HG03039 (cell line): ENCODE measurements at regions not wholly inside any gene's neighbourhood (a gene's known extent, or its start where the extent isn't known, plus 50 kb on each side); places are given as distances from the start of the nearest gene placed in this dataset.

Experiments
- ATAC-seq: cut with Tn5 transposase; IDR thresholded peaks from one replicate; pipeline ENCODE4 v1.9.1; 2021; ENCODE audit warnings: mild to moderate bottlenecking, moderate library complexity; ENCODE audit not compliant: unreplicated experiment

DNA sequence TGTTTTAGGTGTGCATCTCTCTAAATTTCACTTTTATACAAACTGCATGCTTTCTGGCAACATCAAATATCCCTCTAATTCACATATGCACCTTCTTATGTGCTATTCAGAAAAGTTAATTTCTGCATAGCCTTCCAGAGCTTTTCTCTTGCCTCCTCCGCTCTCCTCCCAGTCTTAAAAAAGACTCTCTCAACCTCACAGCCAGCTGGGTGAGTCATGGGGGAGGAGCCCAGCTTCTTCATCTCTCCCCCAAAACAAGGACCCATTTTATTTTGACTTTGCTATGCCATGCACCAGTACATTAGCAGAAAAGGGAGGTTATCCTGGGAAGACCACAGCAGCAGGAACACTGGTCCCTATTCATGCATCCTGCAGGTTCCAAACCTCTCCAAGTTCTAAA, 234.4 kb downstream of the KCNA4 start:
- no peak for ATAC-seq

DNA sequence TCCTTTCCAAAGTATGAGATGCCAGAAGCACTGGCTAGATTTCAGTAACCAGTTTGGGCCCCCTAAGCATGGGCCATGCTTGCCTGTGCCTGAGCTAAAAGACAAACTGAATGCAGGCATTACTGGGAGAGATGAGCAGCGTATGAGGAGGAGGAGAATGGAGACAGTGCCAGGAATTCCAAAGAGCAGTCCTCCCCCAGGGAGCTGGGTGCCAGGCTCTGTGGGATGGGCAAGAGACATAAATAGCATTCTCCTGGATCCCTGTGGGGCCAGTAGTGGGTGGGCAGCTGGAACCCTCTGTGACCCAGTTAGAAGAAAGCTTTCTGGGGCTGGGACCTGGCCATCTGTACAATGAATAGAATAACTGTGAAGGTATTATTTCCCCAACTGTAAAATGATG, 235.6 kb downstream of the KCNA4 start:
- ATAC-seq = no peak

DNA sequence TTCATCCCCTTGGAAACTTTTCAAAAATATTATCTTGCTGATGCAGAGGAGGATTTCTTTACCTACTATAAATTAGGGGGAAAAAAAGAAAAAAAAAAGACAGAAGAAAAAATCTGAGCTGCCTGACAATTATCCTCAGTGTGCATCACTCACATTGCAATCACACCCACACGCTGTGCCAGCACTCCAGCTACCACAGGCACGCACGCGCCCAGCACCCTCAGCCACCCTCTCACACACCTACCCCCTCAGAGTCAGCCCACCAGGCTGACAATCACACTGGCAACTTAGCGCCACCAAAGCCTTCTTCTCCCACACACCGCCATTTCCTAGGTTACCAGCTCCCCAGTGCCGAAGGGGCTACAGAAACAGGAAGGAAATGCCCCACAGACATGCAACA, 236.1 kb downstream of the KCNA4 start:
- no peak for ATAC-seq

DNA sequence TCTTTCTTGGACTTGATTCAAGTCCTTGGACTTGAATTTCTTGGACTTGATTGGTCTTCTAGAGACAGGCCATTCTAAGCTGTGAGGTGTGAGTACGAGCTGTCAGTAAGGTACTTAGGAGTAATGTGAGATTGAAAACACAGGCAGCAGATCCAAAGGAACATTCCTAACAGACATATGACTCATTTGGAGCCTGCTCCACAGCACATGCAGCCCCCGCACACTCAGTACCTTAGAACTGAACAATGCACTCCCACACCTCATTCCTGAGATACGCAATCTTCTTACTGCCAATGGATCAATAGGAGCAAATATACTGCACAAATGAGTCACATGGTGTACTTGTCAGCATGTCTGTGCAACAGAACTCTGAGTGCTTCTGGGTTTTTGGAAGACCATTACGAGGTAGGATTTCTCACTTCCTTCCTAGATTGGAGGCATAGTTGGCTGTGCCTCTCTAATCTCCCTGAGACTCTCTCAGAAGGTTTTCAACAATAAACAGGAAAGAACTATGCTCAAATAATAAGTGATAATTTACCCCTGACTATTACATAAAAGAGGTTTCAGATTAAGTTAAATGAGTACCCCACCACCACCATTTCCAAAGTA, 243.1 kb downstream of the KCNA4 start:
- no peak for ATAC-seq

DNA sequence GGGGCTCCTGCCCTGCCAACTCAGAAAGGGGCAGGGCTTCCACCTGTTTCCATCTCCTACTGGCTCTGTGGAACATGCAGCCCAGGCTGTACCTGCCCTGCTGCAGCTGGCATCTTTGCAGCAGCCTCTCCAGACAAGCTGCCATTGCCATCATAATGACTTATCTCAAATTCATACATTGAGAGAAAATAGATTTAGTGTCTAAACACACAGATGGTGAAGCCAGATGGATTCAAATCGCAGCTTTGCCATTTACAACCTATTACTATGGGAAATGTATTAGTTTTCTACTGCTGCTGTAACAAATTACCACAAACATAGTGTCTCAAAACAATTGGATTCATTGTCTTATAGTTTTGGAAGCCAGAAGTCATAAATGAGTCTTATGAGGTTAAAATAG, 260.0 kb downstream of the KCNA4 start:
- ATAC-seq = no peak

DNA sequence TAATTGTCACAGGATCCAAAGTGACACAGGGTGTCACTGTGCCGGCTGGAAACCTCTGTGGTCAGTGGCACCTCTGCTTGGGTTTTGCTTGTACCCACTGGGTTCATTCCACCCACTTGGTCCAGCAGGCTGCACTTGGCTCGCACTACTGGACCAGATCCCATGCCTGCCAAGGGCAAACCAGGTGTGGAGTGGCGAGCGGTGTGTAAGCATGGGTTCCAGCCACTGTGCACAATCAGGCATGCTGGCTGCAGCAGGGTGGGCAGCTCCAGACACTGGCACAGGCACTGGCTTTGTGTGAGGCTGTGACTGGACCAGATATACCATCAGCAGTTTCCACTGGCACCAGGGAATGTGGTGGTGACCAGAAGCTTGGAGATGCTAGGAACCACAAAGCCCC, 261.4 kb downstream of the KCNA4 start:
- no peak for ATAC-seq

DNA sequence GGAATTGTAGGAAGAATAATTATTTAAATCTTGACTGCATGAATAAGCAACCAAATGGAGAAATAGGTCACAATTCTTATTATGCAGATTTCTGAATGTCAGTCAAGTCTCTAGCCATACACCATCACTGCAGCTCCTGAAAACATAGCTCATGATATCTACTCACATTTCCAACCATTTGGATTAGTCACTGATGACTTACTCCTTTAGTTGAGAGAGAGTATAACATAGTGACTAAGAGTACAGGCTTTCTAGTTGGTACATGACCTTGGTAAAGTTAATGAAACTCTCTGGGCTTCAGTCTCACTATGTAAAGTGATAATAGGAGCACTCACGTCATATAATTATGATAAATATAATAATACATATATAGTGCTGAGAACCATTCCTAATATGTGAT, 265.2 kb downstream of the KCNA4 start:
- ATAC-seq = no peak

DNA sequence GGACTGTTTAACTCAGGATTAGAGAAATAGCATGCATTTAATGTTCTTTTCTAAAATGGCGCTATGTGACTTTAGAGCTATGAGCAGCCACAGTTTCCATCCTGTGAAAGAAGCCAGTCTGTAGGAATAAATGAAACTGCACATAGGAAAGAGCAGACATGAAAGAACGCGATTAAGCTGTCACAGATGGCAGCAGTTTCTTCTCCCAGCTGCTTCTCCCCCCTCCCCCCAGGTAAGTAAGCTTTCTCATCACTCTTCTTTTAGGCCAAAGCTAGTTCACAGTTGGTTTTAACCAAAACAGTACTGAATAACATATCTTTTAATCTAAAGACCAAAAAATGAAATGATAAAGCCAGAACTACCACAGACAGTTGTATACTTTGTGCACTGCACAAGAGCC, 266.4 kb downstream of the KCNA4 start:
- no peak for ATAC-seq

DNA sequence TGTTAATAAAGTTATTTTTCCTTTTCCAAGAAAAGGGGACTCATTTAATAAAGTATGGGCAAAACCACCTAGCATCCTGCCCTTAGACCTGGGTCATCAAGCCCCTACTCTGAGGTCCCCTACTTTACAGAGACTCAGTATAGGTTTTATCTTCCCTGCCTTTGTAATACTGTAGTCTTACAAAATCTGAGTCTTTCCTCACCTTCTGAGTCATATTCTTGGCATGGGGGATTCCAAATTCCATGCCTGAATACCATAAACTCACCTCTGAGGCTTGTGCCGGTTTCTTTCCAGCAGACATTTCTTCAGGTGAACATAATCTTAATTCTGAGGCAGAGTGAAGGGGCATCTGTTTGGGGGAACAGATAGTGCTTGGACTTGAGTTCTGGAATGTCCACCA, 282.5 kb downstream of the KCNA4 start:
- ATAC-seq = no peak

DNA sequence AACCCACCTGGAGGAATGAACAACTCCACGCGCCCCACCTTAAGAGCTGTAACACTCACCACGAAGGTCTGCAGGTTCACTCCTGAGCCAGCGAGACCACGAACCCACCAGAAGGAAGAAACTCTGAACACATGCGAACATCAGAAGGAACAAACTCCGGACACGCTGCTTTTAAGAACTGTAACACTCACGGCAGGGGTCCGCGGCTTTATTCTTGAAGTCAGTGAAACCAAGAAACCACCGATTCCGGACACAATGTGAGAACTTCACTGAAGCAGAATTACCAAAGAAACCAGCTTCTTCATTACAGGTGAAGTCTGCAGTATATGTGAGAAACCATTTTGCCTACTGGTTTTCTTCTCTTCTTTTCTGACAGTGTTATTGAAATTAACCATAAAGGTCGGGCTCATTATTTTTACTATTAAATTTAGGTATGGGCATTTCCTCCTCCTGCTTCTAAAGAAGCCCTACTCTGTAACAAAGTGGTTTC, 303.0 kb downstream of the KCNA4 start:
- ATAC-seq = no peak

DNA sequence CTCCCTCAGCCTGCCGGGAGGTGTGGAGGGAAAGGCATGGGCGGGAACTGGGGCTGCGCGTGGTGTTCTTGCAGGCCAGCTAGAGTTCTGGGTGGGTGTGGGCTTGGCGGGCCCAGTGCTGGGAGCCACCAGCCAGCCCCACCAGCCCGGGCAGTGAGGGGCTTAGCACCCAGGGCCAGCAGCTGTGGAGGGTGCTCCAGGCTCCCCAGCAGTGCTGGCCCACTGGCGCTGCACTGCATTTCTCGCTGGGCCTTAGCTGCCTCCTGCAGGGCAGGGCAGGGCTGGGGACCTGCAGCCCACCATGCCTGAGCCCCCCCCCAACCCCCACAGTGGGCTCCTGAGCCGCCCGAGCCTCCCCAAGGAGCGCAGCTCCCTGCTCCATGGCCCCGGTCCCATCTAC, 304.2 kb downstream of the KCNA4 start:
- no peak for ATAC-seq

DNA sequence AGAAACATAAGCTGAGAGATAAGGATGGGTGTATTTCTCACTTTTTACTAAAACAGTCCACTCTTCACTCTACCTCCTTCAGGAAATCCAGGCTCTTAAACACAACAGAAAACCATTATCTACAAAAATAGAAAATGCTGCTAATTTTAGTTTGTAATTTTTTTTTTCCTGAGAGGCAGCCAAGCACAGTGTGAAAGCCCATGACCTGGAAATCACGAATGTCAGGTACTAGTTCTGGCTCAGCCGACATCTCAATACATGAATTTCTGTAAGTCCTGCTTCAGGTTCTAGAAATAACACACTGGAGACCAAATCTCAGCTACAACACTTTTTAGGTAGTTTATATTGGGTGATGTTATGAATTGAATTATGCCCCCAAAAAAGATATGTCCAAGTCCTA, 308.9 kb downstream of the KCNA4 start:
- no peak for ATAC-seq

DNA sequence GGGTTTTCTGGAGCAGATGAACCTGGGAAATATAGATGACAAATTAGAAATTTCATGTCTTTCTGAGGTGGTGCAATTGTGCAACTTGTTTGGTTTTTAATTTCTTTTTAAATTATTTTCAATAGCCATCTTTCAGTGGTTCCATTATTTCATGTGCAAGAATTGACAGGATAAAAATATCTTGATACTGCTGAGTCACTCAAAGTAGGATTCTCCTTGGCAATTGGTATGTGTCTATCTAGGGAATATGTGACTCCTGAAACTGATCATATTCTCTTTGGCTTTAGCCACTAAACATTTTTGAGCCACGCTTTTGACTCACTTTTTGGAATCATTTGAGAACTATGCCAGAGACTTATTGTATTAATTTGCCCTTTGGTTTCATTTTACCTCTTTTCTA, 331.5 kb downstream of the KCNA4 start:
- ATAC-seq = no peak

DNA sequence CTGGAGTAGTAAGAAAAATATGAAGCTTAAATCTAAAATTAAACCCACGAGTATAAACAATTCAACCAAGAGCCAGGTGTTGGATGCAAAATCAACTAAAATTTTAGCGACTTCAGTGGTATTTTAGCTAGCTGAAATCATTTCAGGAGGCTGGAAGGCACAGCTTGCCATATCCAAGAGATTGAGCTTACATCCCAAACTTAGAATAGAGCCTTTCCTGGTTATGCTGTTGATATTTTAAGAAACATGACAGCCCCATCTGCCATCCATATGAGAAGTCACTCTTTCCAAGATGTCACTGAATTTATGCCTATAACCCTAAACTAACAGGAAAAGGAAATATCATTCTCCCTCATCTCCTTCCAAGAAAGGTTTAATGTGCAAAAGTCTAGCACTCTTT, 334.0 kb downstream of the KCNA4 start:
- no peak for ATAC-seq

DNA sequence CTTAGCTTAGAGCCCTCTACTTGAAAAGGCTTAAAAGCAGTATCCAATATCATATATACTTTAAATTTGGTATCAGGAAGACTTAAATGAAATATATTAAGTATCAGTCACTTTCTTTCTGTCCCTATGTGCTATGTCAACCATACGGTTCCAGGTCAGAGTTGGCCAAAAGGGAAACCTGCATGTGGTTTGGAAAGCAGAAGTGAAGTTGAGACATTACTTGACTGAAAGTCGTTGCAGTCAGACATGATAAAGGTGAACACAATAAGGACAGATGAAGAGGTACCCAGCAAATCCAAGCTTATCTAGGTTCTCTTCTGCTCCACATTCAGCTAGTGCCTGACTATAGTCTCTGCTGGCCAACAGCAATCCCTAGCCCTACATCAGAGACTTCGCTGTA, 336.8 kb downstream of the KCNA4 start:
- peak; percentile 86 for ATAC-seq

DNA sequence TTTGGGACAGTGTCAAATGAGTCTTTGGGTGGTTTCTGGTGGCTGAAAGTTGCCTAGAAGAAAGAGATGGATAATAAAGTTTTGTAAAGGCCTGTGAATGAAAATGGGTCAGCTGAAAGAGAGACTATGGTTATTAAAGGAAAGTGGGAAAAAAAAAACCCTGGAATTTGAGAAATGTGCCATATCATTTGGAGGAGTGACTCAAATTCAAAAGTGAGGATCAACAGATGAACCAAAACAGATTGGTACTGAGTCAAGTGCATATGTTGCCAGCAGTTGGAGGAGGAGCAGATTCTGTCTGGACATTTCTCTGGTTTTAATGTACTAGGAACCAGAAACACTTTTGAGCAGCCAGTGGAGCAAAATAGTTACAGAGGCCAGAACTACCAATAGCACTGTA, 339.8 kb downstream of the KCNA4 start:
- ATAC-seq = no peak

DNA sequence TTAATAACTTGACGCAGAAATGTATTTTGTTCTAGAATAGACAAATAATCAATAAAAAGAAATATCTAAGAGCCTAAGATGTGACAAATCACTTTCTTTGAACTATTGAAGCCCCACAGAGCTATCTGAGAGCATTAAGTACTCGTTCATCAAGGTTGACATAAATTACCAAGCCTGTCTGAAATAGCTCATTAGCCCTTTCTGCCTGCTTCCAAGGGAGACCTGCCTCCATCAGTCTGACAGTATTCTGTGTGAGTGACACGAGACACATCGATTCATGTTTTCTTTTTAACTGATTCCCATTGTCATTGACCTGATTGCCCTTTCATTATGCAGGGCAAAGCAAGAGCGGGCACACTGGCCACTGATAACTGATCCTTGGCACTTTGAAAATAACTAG, 347.5 kb downstream of the KCNA4 start:
- no peak for ATAC-seq

DNA sequence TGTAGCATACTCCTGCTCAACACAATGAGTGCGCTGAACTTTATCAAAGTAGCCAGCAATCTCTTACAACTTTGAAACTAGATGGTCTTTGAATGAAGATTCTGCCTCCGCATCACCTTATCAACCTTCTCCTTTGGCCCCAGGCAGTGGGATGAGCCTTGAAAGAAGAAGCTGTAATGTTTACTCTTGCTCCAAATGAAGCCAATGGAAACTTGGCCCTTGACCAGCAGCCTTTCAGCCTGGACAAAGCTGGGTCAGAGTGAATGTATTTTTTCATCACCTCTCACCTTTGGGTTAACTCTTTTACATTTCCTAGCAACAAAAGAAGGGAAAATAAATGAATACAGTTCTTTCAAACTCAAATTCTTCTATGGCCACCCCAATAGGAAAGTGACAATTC, 359.1 kb downstream of the KCNA4 start:
- no peak for ATAC-seq

DNA sequence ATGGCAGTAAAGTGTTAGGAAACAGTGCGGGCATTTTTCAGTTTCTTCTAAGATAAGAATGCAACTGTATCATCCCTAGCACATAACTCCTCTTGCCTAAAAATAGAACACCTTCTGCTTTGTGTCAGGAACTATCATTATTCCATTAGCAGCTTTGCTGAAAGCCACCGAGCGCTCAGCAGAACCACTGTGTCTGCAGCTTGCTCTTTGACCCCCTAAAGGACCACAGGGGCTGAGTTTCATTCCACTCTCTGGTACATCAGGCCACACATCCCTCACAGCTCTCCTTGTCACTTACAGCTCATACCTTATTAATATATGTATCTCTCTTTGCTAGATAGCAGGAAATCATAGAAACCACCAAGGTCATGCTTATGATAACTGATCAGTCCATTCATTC, 360.2 kb downstream of the KCNA4 start:
- ATAC-seq = no peak

DNA sequence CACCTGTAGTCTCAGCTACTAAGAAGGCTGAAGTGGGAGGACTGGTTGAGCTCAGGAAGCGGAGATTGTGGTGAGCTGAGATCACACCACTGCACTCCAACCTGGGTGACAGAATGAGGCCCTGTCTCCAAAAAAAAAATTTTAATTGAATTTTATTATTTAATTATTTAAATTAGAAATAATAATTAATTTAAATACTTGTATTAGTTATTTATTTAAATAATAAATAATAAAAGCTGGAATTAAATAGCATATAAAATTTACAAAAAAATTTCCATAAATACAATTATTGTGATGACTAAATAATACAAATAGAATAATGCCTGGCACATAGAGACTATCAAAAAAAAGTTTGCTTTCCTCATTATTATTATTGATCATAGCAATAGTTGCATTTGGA, 371.5 kb downstream of the KCNA4 start:
- ATAC-seq = no peak

DNA sequence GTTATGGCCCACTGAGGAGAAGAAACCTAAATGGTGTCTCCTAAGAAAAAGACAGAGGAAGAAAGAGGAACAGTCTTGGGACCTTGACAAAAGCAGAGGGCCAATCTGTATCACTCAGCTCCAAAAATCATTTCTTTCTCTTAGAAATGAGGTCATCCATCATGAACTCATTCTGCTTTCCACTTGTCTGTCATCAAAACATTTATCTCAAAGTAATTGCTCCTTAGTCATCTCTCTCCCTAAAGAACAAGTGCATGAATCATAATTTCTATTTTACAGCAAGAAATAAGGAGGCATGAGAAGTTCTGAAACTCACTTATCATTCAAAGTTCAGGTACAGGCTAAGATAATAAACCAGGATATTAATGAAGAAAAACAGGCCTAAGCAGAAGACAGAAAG, 375.6 kb downstream of the KCNA4 start:
- no peak for ATAC-seq

DNA sequence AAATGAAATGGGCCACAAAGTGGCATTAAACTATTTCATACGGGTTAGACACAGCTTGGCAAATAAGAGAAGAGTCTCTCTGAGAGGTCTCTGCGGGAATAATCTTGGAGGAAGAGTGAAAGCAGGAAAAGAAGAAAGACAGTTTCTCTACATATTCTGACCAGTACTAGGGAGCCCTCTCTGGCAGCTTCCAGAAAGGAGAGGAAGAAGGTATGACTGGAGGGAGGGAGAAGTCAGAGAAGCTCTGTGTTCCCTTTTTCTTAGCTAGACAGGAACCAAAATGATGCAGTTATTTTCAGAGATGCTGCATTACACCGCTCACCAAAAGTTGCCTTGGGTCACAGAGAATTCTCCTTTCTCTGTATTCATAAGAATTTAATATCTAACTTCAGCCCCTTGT, 382.1 kb downstream of the KCNA4 start:
- no peak for ATAC-seq

DNA sequence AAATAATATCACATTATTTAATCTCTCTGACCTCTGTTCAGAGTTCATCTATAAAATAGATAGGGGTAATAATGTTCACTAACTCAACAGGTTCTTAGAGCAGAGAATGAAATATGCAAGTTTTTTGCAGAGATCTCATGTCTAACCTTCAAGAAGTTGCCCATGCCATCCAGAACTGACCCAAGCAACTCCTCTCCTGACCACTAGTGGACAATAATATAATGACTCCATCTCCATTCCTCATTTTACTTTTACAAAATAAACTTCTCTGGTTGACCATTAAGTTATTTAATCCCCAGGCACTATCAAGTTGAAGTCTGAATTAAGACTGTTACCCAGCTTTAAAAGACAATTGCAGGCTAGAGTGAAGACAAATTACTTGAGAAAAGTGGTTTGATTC, 382.6 kb downstream of the KCNA4 start:
- no peak for ATAC-seq

DNA sequence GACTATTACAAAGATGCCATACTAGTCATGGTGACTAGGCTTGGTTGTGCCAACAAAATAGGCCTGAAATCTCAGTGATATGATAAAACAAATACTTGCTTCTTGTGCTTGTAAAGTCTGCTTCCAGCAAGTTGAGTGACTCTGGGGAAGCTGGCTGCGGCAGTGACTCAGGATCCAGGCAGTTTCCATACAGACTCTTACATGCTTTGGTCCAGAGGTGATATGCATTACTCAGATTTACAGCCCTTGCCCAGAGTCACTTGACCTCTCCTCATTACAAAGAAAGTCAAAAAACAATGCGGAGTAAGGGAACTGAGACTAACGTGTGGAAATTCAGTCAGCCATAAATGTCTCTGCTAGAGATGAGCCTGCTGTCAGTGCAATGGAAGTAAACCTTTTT, 387.5 kb downstream of the KCNA4 start:
- no peak for ATAC-seq
